Chondrocyte (in vitro differentiated cells): ENCODE measurements at regions not wholly inside any gene's neighbourhood (a gene's known extent, or its start where the extent isn't known, plus 50 kb on each side); places are given as distances from the start of the nearest gene placed in this dataset.

Experiments
- DNase-seq: peaks from one replicate; pipeline ENCODE4 v3.0.0; 2021; ENCODE audit warnings: mixed read lengths, low spot score
- H3K27ac Mint-ChIP-seq: one replicate; pipeline ENCODE4 v1.8.0; 2021; ENCODE audit warnings: mild to moderate bottlenecking, moderate library complexity, mixed read lengths; ENCODE audit not compliant: unreplicated experiment
- H3K27me3 Mint-ChIP-seq: 2 replicates; pipeline ENCODE4 v1.8.0; 2021; ENCODE audit warnings: low read depth, mixed read lengths
- H3K36me3 Mint-ChIP-seq: 2 replicates; pipeline ENCODE4 v1.8.0; 2021; ENCODE audit warnings: low read depth, mixed read lengths
- H3K4me1 Mint-ChIP-seq: 2 replicates; pipeline ENCODE4 v1.8.0; 2021; ENCODE audit warnings: low read depth, mild to moderate bottlenecking, mixed read lengths
- H3K4me3 Mint-ChIP-seq: one replicate; pipeline ENCODE4 v1.8.0; 2021; ENCODE audit warnings: mild to moderate bottlenecking, moderate library complexity, mixed read lengths; ENCODE audit not compliant: unreplicated experiment
- H3K9me3 Mint-ChIP-seq: 2 replicates; pipeline ENCODE4 v1.8.0; 2021; ENCODE audit warnings: low read depth, mixed read lengths
- CTCF ChIP-seq: fragments of 200-600 bp; sonication (generic); IDR thresholded peaks from 2 replicates; pipeline ENCODE4 v1.5.0; 2021; ENCODE audit warnings: antibody characterized with exemption, mild to moderate bottlenecking, moderate library complexity

- no peak for TF ChIP-seq CTCF
Observed at GRCh38 chr17:20934288-20934687, 108.5 kb downstream of the USP22 start.

GRCh38 chr17:20935740-20936139, 107.1 kb downstream of the USP22 start:
- no peak for TF ChIP-seq CTCF

More at GRCh38 chr17:20934288-20934687, 108.5 kb downstream of the USP22 start:
- Mint-ChIP-seq H3K4me3 (no peak overlapping the region), H3K36me3 (peaks cover 6% of the 10 kb centered on the region), H3K4me1 (peaks cover 61% of the 10 kb centered on the region), H3K9me3 (no peaks in the 10 kb centered on the region), H3K27me3 (no peaks in the 10 kb centered on the region), H3K27ac (peak overlapping the region; percentile 77)
- DNase-seq = no peak

GRCh38 chr17:20938244-20938643, 104.6 kb downstream of the USP22 start:
- no peaks in the 10 kb centered on the region for H3K27me3 Mint-ChIP-seq
- no peak overlapping the region for H3K27ac Mint-ChIP-seq
- H3K4me3 Mint-ChIP-seq = no peak overlapping the region
- peaks cover 33% of the 10 kb centered on the region for H3K4me1 Mint-ChIP-seq
- no peak for DNase-seq
- no peak for TF ChIP-seq CTCF
- H3K36me3 Mint-ChIP-seq = peaks cover 10% of the 10 kb centered on the region
- no peaks in the 10 kb centered on the region for H3K9me3 Mint-ChIP-seq

More at GRCh38 chr17:20935740-20936139, 107.1 kb downstream of the USP22 start:
- peak overlapping the region; percentile 94 for H3K27ac Mint-ChIP-seq
- no peaks in the 10 kb centered on the region for H3K27me3 Mint-ChIP-seq
- no peaks in the 10 kb centered on the region for H3K9me3 Mint-ChIP-seq
- H3K36me3 Mint-ChIP-seq = peaks cover 4% of the 10 kb centered on the region
- no peak for DNase-seq
- no peak overlapping the region for H3K4me3 Mint-ChIP-seq
- H3K4me1 Mint-ChIP-seq = peaks cover 47% of the 10 kb centered on the region

GRCh38 chr17:20938988-20939615, 103.7 kb downstream of the USP22 start:
- H3K27me3 Mint-ChIP-seq = no peaks in the 10 kb centered on the region
- no peak for TF ChIP-seq CTCF
- no peak overlapping the region for H3K27ac Mint-ChIP-seq
- H3K9me3 Mint-ChIP-seq = no peaks in the 10 kb centered on the region
- peaks cover 37% of the 10 kb centered on the region for H3K4me1 Mint-ChIP-seq
- H3K36me3 Mint-ChIP-seq = peaks cover 10% of the 10 kb centered on the region
- H3K4me3 Mint-ChIP-seq = no peak overlapping the region
- no peak for DNase-seq

- no peaks in the 10 kb centered on the region for H3K9me3 Mint-ChIP-seq
- DNase-seq = no peak
- no peak overlapping the region for H3K27ac Mint-ChIP-seq
- H3K27me3 Mint-ChIP-seq = no peaks in the 10 kb centered on the region
- peaks cover 17% of the 10 kb centered on the region for H3K36me3 Mint-ChIP-seq
- H3K4me3 Mint-ChIP-seq = no peak overlapping the region
- TF ChIP-seq CTCF = no peak
- H3K4me1 Mint-ChIP-seq = peaks cover 23% of the 10 kb centered on the region
Observed at GRCh38 chr17:20941872-20942271, 100.9 kb downstream of the USP22 start.
